OCI-LY1 (cell line): ENCODE measurements at regions not wholly inside any gene's neighbourhood (a gene's known extent, or its start where the extent isn't known, plus 50 kb on each side); places are given as distances from the start of the nearest gene placed in this dataset.

ENCODE experiments used
- H2AFZ ChIP-seq: fragments of 200-600 bp; sonication (generic), shearing (Covaris generic); 2 replicates; pipeline ENCODE4 v1.6.0; 2014; ENCODE audit warnings: antibody characterized with exemption, mild to moderate bottlenecking, low read length
- H3F3A ChIP-seq: fragments of 200-600 bp; sonication (generic), shearing (Covaris generic); 2 replicates; pipeline ENCODE4 v1.6.0; 2014; ENCODE audit warnings: mild to moderate bottlenecking, antibody characterized with exemption, low read length, moderate library complexity; ENCODE audit not compliant: insufficient read depth
- H3K27ac ChIP-seq: fragments of 200-600 bp; sonication (generic); 2 replicates; pipeline ENCODE4 v1.5.1; 2014; ENCODE audit warnings: low read length, mixed run types, mild to moderate bottlenecking, low read depth; ENCODE audit not compliant: poor library complexity, severe bottlenecking
- H3K27me3 ChIP-seq: fragments of 200-600 bp; sonication (generic); 2 replicates; pipeline ENCODE4 v1.6.0; 2014; ENCODE audit warnings: antibody characterized with exemption, mild to moderate bottlenecking, low read length, moderate library complexity; ENCODE audit not compliant: insufficient read depth
- H3K36me3 ChIP-seq: fragments of 200-600 bp; sonication (generic); 2 replicates; pipeline ENCODE4 v1.6.1; 2014; ENCODE audit warnings: mild to moderate bottlenecking, antibody characterized with exemption, low read length, moderate library complexity, mixed read lengths; ENCODE audit not compliant: insufficient read depth
- H3K4me1 ChIP-seq: fragments of 200-600 bp; sonication (generic); 2 replicates; pipeline ENCODE4 v1.5.1; 2014; ENCODE audit warnings: mild to moderate bottlenecking, low read length, moderate library complexity; ENCODE audit not compliant: insufficient read depth, severe bottlenecking
- H3K4me2 ChIP-seq: fragments of 200-600 bp; sonication (generic), shearing (Covaris generic); 2 replicates; pipeline ENCODE4 v1.6.1; 2014; ENCODE audit warnings: low read length
- H3K4me3 ChIP-seq: fragments of 200-600 bp; sonication (generic); 2 replicates; pipeline ENCODE4 v1.5.1; 2014; ENCODE audit warnings: low read length, low read depth, mild to moderate bottlenecking, mixed read lengths; ENCODE audit not compliant: poor library complexity, severe bottlenecking
- H3K79me2 ChIP-seq: fragments of 200-600 bp; shearing (Covaris generic); 2 replicates; pipeline ENCODE4 v1.6.1; 2016; ENCODE audit warnings: mixed run types, low read length, mixed read lengths; ENCODE audit not compliant: insufficient read depth
- H3K9ac ChIP-seq: fragments of 200-600 bp; sonication (generic), shearing (Covaris generic); 2 replicates; pipeline ENCODE4 v1.6.1; 2014; ENCODE audit warnings: mild to moderate bottlenecking, low read length, mixed read lengths
- H3K9me2 ChIP-seq: fragments of 200-600 bp; sonication (generic), shearing (Covaris generic); 2 replicates; pipeline ENCODE4 v1.6.1; 2014; ENCODE audit warnings: low read depth, mild to moderate bottlenecking, low read length, mixed read lengths
- H3K9me3 ChIP-seq: fragments of 200-600 bp; shearing (Covaris generic); 2 replicates; pipeline ENCODE4 v1.6.1; 2014; ENCODE audit warnings: low read length, mixed read lengths
- H4K20me1 ChIP-seq: fragments of 200-600 bp; sonication (generic), shearing (Covaris generic); 2 replicates; pipeline ENCODE4 v1.6.0; 2016; ENCODE audit warnings: mild to moderate bottlenecking, low read length; ENCODE audit not compliant: insufficient read depth
- CTCF ChIP-seq: fragments of 200-600 bp; sonication (generic), shearing (Covaris generic); IDR thresholded peaks from 2 replicates; pipeline ENCODE4 v1.5.1; 2017; ENCODE audit warnings: mild to moderate bottlenecking, antibody characterized with exemption, low read length, moderate library complexity, mixed read lengths
- EZH2 ChIP-seq: fragments of 200-600 bp; sonication (generic), shearing (Covaris generic); IDR thresholded peaks from 2 replicates; pipeline ENCODE4 v1.8.0; 2017; ENCODE audit warnings: borderline replicate concordance, mixed run types, mild to moderate bottlenecking, antibody characterized with exemption, low read length, moderate library complexity, mixed read lengths

- peak; percentile 94 for TF ChIP-seq CTCF
- TF ChIP-seq EZH2: no peak
- no peak overlapping the region for H3K27ac ChIP-seq
- H3K9ac ChIP-seq: no peak overlapping the region
Measured at GRCh38 chr5:174327317-174327864, 281.9 kb downstream of the NSG2 start.

DNA sequence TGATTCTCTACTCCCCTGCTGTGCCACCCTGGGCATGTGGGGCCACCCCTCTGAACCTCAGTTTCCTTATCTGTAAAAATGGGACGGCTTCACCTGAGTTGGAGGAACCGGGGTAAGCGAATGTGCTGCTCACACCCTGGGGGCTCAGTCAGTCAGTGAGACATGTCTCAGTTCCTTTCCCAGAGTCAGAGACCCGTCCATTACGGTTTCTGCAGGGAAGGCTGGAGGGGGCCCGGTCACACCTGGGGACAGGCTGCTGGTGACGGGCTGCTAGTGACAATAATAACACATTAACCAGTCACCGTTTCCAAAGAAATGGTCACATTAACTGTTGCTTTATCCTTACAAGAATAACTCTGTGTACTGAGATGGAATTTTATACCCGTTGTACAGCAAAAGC, 282.4 kb downstream of the NSG2 start:
- Histone ChIP-seq H3F3A (no peaks in the 10 kb centered on the region), H3K4me2 (no peak overlapping the region), H3K9ac (no peak overlapping the region), H3K36me3 (no peaks in the 10 kb centered on the region), H3K9me2 (no peaks in the 10 kb centered on the region), H3K9me3 (no peaks in the 10 kb centered on the region), H3K27ac (no peak overlapping the region), H3K79me2 (no peaks in the 10 kb centered on the region), H3K4me3 (no peak overlapping the region), H3K27me3 (0 out of 2 replicates have a peak, but pooled peaks cover 4% of the 10 kb centered on the region), H3K4me1 (no peaks in the 10 kb centered on the region), H2AFZ (no peak overlapping the region), H4K20me1 (no peaks in the 10 kb centered on the region)
- TF ChIP-seq CTCF (no peak), EZH2 (no peak)

More at GRCh38 chr5:174327317-174327864, 281.9 kb downstream of the NSG2 start:
- Histone ChIP-seq H3K4me1 (no peaks in the 10 kb centered on the region), H3K9me2 (no peaks in the 10 kb centered on the region), H3K9me3 (no peaks in the 10 kb centered on the region), H3K79me2 (no peaks in the 10 kb centered on the region), H3K4me2 (no peak overlapping the region), H3K4me3 (no peak overlapping the region), H2AFZ (no peak overlapping the region), H3K27me3 (0 out of 2 replicates have a peak, but pooled peaks cover 4% of the 10 kb centered on the region), H3K36me3 (no peaks in the 10 kb centered on the region), H3F3A (no peaks in the 10 kb centered on the region), H4K20me1 (no peaks in the 10 kb centered on the region)

GRCh38 chr5:174328631-174329299, 283.3 kb downstream of the NSG2 start:
- Histone ChIP-seq H4K20me1 (no peaks in the 10 kb centered on the region), H3K27me3 (0 out of 2 replicates have a peak, but pooled peaks cover 4% of the 10 kb centered on the region), H3K9me3 (no peaks in the 10 kb centered on the region), H3K36me3 (no peaks in the 10 kb centered on the region), H3K4me2 (no peak overlapping the region), H3K4me3 (no peak overlapping the region), H3K27ac (no peak overlapping the region), H3K9ac (no peak overlapping the region), H3K4me1 (no peaks in the 10 kb centered on the region), H3K79me2 (no peaks in the 10 kb centered on the region), H3K9me2 (no peaks in the 10 kb centered on the region), H3F3A (no peaks in the 10 kb centered on the region), H2AFZ (no peak overlapping the region)
- TF ChIP-seq EZH2: no peak
- no peak for TF ChIP-seq CTCF
